GM10248 (cell line): ENCODE measurements at regions not wholly inside any gene's neighbourhood (a gene's known extent, or its start where the extent isn't known, plus 50 kb on each side); places are given as distances from the start of the nearest gene placed in this dataset.

Experiments
- CTCF ChIA-PET: fragments of 300-600 bp; sonication (Branson Sonifier 250); formaldehyde crosslinking; extraction: SDS; loops from one replicate; lab custom pipeline; 2021; ENCODE audit warnings: antibody characterized with exemption; lab: Yijun Ruan, JAX
- POLR2A ChIA-PET: fragments of 350-650 bp; sonication (Branson Sonifier 250); formaldehyde crosslinking; extraction: SDS; loops from one replicate; lab custom pipeline; 2020; ENCODE audit warnings: antibody characterized with exemption; lab: Yijun Ruan, JAX
- DNase-seq: peaks from one replicate; pipeline ENCODE4 v3.0.0; 2012; ENCODE audit errors: extremely low spot score
- TF ChIP-seq, protein P1 (sequence below): IDR thresholded peaks from 2 replicates; pipeline ENCODE4 v1.5.1; 2012; ENCODE audit warnings: mild to moderate bottlenecking, low read depth; ENCODE audit errors: extremely low read depth, missing control alignments, control extremely low read depth

DNA sequence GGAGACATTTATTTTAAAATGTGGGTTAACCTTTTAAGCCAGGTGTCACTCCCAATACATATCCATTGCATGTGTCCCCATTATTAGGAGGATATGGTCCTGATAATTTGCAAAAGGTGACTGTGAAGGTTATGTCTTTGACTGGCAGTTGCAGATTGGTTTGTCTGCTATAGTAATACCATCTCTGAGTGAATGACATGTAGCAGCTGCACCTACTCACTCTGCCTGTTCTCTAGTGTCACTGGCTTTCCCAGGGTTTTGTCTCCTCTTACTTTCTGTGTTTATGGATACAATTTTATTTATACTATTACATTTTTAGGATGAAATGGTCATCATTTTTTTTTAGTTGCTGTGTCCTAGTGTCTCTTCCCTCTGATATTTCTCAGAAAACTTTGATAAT lies 393.2 kb downstream of the C3orf38 start:
- CTCF ChIA-PET: no interaction called here

DNA sequence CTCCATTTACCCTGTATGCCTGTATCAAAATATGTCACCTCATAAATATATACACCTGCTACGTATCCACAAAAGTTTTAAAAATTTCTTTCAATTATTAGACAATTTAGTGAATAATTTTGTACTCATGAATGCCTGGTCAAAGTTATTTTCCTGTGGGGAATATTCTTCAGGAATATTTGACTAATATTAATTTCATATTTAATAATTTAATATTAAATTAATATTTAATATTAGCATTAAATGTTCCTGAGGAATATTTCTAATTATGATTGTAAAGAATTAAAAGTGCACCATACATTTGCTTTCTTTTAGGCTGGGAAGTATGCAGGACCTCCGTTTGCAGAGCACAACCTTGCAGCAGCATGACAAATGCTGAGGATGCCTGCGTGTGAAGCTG lies 422.7 kb downstream of the C3orf38 start:
- no peak for DNase-seq
- CTCF ChIA-PET: no interaction called here
- POLR2A ChIA-PET: no interaction called here
- TF ChIP-seq, protein P1, sequence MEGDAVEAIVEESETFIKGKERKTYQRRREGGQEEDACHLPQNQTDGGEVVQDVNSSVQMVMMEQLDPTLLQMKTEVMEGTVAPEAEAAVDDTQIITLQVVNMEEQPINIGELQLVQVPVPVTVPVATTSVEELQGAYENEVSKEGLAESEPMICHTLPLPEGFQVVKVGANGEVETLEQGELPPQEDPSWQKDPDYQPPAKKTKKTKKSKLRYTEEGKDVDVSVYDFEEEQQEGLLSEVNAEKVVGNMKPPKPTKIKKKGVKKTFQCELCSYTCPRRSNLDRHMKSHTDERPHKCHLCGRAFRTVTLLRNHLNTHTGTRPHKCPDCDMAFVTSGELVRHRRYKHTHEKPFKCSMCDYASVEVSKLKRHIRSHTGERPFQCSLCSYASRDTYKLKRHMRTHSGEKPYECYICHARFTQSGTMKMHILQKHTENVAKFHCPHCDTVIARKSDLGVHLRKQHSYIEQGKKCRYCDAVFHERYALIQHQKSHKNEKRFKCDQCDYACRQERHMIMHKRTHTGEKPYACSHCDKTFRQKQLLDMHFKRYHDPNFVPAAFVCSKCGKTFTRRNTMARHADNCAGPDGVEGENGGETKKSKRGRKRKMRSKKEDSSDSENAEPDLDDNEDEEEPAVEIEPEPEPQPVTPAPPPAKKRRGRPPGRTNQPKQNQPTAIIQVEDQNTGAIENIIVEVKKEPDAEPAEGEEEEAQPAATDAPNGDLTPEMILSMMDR: no peak

More for the DNA sequence above, 393.2 kb downstream of the C3orf38 start:
- POLR2A ChIA-PET: no interaction called here
- no peak for DNase-seq
- TF ChIP-seq, protein P1: no peak

DNA sequence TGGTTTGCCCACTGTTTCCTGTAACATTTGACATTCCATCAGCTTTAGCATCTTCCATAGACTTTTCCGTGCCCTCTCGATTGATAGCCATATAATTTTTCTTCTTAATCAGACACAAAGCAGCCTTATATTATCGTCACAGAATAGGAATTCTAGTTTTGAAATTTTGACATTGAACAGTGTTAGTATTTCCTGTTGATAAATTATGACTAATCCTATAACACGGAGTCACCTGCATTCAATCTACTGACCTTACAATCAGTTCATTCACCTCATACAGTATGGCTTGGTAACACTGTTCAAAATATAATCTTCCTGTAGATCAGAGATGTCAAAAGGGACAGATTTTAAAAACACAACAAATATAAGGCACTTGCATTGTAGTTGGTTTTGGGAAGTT lies 423.7 kb downstream of the C3orf38 start:
- TF ChIP-seq, protein P1: no peak
- POLR2A ChIA-PET: no interaction called here
- DNase-seq: no peak
- CTCF ChIA-PET: no interaction called here

DNA sequence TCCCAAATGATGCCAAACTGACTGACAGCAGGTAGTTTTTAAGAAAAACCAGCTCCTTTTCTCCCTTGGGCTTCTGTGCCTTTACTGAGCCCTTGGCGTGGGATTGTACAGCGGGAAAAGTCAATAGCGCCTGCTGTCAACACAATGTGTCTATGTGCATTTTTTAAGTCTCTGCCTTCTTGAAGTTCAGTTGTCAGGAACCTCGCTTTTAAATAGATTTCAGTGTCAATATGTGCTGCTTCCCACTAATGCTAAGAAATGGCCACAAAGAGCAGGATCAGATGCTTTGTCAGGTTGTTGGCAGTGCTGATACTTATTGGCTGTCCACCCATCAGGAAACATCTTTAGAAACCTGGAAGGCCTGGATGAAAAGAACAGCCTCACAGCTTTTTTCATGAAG lies 424.4 kb downstream of the C3orf38 start:
- ChIA-PET CTCF (no interaction called here), POLR2A (no interaction called here)
- TF ChIP-seq, protein P1: no peak

DNA sequence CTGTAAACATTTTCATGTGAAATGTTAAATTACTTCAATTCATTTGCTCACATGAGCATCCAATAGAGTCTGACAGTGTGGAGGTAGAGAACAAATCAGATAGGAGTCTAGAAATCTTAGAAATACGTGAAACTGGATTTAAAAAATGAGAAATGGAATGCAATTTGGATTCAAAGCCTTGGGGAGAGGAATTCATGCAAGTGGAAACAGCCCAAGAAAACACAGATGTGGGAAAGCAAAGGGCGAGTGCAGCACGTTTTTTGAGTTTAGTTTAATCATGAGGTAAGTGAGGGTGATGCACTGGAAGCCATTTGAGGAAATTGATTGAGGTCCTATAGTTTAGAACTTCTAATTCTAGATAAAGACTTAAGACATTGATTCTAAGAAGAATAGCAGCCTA lies 434.7 kb downstream of the C3orf38 start:
- ChIA-PET CTCF (no interaction called here), POLR2A (no interaction called here)
- no peak for DNase-seq
- TF ChIP-seq, protein P1: no peak

More for the DNA sequence above, 424.4 kb downstream of the C3orf38 start:
- no peak for DNase-seq

DNA sequence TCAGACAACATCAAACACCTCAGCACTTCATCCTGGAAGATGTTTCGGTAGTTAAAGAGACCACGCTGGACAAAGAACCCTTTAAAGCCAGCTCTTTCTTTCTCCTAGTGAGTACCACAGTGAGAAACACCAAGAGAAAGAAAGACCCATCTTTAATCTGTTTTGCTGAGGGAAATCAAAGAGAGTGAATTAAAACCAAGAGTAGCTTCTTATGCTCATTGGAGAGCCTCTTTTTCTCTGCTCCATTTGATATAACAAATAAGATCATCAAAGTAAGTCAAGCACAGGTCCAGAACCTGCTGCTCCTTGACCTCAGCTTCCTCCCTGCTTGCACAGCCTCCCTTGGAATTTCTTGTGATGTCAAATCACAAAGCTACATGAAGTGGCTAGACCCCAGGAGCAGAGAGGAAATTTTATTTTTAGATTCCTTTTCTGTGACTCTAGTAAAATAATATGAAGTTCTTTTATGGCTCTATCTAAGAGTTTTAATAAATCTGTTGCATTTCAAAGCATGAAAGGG lies 436.4 kb downstream of the C3orf38 start:
- TF ChIP-seq, protein P1: no peak
- CTCF ChIA-PET: interaction anchor here (1.1 kb wide), 1 partner anchor 15 kb away, joined by 3 read pairs; no protein-coding TSS in a partner anchor
- no peak for DNase-seq
- POLR2A ChIA-PET: no interaction called here
